ENCODE measurements at regions not wholly inside any gene's neighbourhood (a gene's known extent, or its start where the extent isn't known, plus 50 kb on each side); places are given as distances from the start of the nearest gene placed in this dataset.

- no peak for TF ChIP-seq CTCF (optimal IDR thresholded peaks at IDR 0.05 in 1 of 3, IDR thresholded peaks at IDR 0.05 in 1 of 3, conservative IDR thresholded peaks at IDR 0.05 in 1 of 3; ENCODE audit: extremely low read depth in 1 of 3, insufficient read depth in 2 of 3, low read length in 3 of 3)
- TF ChIP-seq EZH2 (IDR thresholded peaks at IDR 0.05; ENCODE audit: low read length), result no peak
Observed at GRCh38 chr10:20633714-20634113, 263.4 kb downstream of the NEBL start.

Measured in keratinocyte (primary cell).